TTC549 (cell line): ENCODE measurements at regions not wholly inside any gene's neighbourhood (a gene's known extent, or its start where the extent isn't known, plus 50 kb on each side); places are given as distances from the start of the nearest gene placed in this dataset.

ENCODE experiments used
- FAIRE-seq: peaks from 2 replicates; lab custom pipeline; 2012; peaks lifted over from hg19 to GRCh38; lab: Jason Lieb, UNC

DNA sequence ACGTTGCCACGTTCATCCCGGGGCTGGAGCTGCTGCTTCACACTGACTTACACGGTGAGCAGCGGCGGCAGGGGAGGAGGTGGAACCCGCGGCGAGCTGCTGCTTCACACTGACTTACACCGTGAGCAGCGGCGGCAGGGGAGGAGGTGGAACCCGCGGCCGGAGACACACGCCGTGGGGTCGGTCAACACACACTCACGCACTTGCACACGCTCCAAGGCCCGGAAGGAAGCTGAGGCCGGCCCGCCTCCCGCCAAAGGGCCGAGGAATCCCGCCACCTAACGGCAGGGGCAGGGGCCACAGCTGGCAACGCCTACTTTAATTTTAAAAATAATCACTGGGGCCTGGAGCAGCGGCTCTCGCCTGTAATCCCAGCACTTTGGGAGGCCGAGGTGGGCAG, 94.4 kb upstream of the FOXC1 start:
- FAIRE-seq, result no peak

DNA sequence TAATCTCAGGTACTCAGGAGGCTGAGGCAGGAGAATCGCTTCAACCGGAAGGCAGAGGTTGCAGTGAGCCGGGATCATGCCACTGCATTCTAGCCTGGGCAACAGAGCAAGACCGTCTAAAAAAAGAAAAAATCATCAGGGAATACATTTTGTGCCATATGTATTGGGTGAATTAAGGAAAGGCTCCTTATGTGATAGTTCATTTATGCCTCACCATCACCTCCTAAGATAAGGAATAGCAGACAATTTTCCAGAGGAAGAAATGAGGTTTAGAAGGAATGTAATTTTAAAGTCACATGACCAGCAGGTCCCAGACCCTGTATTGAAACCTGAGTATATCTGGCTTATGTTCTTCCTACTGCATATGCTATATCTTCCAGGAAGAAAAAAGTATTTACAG, 93.9 kb upstream of the FOXC1 start:
- FAIRE-seq, result no peak

DNA sequence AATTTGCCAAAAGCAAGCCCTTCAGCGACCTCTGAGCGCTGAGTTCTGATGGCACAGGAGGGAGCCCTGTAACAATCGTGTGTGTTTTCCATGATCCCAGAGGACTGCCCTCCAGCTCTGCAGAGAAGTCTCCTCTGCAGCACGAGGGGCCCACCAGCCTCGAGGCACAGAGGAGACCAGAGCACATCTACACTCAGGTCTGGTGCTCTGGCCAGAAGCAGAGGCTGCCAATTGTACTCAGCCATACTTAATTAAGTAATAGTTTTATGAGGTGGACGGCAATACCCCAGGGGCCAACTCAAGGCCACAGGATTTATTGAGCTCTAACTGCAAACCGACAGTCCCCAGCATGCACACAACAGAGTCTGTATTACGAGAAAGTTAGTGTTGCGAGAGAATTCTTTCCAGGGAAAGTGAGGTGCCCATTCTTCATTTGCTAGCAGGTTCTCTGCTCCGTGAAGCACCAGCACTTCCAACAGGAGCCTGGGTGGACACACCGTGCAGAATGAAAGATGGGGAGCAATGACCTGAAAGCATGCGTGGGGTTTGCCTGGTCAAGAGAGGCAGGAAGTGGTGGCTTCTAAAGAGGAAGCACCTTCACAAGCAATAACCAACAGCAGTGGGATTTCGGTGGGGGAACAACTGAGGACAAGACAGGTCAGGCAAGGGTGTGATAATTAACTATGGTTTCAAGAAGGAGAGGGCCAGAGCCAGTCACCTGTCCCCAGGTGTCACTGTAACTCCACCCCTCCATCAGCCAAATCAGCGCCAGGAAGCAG, 92.8 kb upstream of the FOXC1 start:
- no peak for FAIRE-seq

DNA sequence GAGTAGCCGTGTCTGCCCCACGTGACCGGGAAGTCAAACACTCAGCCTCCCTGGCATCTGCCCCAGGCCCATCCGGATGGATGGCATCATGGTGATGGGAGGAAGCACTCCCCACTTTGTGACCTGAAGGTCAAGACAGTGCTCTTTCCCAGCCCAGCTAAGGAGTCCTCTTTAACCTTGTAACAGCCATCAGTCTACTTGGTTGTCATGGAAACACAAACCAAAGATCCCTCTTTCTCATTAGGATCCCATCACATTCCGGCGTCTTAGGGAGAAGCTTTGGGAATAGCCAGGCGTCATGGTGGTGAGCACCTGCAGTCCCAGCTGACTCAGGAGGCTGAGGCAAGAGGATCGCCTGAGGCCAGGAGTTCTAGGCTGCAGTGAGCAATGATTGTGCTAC, 90.9 kb upstream of the FOXC1 start:
- FAIRE-seq, result no peak

DNA sequence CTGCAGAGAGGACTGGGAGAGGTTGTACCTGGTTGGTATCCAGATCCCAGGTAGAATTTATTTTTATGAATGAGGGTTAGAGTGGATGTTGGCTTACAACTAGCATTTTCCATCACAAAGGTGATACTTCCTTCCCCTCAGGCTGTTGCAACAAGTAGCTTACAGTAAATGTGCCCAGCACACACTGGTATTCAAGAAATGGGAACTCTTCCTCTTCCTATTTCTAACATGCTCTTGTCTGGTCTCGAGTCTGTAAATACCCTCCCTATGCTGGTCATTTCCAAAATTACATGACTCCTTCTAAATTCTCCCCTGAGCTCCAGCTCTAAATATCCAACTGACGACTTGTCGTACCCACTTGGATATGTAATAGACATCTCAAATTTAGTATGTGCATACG, 90.1 kb upstream of the FOXC1 start:
- no peak for FAIRE-seq

DNA sequence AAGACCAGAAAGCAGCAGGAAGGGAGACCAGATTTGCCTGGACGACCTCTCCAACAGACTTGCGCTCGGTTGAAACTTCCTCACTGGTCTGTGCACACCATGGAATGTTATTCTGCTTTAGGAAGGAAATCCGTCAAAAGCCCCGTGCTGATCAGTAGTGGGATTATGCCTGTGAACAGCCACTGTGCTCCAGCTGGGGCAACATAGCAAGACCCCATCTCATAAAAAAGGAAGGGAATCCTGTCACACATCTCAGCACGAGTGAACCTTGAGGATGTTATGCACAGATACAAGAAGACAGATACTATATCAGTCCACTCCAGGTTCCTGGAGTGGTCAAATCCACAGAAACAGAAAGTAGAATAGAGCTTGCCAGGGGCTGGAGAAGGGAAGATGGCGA, 86.9 kb upstream of the FOXC1 start:
- FAIRE-seq, result no peak

DNA sequence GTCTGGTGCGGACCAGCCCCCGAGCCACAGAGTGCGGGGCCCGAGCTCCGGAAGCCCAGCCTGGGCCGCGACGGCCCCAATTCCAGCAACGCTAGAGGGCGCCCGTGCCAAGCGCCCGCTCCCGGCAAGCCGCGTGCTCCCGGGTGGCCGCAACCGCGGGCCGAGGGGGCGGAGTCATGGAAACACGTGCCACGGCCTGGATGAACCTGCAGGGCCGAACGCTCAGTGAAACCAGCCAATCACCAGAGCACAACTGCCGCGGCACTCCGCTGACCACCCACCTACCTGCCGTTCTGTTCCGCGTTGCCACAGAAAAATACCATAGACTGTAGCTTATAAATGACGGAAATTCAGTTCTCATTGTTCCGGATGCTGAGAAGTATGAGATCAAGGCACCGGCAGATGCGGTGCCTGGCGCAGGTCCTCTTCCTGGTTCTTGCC, 85.7 kb upstream of the FOXC1 start:
- FAIRE-seq, result no peak

DNA sequence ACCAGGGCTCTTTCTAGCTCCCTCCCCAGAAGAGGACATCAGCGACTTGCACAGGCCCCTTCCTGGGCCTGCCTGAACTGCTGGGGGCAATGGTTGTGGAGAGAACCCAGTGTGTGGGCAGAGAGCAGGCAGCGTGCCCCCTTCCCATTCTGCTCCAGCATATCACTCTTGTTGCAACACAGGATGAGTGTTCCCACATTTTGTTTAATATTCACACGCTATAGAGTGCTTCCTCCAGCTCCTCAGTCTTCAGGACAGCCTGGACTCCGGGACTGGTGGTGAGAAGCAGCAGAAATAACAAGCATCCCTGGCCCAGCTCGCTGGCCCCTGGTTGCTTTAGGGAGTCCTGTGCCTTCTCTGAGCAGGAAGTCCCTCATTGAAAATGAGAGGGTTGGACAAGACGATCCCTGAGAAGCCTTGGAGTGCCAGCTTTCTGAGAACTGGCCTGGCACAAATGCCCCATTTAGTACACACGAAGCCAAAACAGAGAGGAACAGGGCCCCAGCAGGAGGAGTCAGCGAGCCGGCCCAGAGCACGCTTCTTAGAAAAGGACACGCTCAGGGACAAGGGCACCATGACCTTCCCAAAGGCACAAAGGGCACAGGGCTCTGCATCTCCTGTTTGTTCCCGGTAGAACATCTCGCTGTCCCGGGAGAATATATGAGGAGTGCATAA, 84.2 kb upstream of the FOXC1 start:
- FAIRE-seq, result no peak

DNA sequence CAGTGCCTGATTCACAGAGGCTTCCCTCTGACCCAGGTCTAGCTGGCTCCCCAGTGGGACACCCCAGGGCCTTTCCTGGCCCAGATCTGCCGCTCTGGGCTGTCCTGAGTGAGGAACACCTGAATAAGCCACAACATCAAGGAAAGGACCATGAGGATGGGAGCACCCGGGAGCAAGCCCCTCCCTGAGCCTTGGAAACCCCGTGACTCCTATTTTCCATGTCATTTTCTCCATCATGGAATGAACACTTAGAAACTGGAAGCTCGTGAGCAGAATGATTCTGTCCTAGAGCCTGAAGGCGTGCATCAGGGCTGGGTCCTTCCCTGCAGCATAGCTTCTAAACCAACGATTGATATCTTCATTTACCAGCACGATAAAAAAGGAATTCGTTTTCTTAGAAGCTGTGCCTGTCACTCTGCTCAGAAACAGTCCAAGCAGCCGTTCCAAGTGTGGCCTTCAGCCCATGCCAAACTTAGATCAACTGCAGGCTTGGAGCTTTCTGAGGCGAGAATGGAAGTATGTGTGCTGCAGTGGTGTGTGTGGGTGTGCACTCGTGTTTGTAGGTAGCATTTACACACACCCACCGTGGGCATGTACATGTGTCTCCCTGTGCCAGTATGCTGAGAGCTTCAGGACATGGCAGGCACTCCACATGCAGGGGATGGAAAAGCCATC, 83.2 kb upstream of the FOXC1 start:
- no peak for FAIRE-seq

DNA sequence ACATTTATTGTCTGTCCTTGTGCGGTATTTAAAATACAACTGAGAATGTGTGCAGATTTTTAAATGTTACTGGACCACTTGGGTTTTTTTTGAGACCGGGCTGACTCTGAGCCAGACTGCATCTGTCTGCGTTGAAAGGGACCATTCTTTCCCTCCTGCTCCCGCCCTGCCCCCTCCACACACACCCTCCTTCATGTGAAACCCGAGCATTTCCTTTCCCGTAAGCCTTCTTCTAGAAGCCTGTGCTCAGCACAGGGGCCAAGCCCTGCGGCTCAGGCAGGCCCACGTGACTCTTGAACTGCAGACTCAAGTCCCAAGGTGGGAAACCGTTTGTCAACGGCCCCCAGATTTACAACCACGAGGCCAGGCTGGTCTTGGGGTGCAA, 82.7 kb upstream of the FOXC1 start:
- FAIRE-seq, result no peak

DNA sequence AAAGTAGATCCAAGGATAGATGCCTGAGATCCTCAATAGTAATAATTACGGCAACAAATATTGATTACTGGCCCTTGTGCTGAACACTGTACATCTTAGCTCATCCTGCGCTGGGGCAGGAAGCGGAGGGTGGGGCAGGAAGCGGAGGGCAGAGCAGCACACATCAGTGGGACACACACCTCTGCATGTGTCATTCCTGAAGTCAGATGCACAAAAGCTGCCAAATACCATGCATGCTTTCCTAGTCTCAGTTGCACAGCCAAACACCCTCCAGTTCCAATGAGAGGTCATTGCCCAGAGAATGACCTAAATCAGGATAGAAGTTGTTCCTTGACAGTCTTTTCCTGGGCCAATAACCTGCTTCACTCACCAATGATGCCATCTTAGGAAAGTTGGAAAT, 74.4 kb upstream of the FOXC1 start:
- no peak for FAIRE-seq

DNA sequence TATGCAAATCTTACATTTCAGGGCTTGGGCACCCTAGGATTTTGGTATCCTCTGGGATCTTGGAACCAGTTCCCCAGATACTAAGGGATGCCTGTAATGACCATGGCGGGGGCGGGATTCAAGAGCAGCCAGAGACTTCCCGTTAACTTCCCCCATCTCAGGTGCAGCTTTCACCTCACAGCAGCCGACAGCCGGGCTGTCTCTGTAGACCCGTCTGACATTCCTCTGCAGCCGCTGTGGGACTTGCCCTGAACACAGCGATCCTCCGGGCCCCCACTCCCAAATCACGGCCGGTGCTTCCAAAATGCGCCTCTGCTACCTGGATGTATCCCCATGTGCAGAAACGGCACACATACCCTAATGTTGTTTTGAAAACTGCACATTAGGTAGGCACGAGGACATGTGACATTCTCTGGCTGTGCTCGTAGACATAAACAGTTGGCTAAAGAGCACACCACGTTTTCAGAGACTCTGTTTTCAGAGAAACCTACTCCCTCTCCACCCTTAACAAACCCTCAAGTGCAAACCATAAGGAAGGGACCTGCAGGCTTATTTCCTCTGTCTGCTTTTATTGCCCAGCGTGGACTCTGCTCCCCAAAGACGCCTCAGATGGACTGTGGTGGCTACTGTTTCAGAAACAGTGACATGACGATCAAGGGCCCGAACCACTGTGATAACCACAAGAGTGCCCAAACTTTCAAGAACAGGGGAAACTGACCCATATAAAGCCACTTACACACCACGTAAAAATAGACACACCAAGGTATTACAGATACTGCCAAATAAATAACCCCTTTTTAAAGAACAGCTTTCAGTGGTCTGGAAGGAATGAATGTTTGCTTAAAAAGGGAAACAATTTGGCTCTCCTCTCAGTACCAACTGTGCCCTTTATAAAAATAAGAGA, 72.9 kb upstream of the FOXC1 start:
- no peak for FAIRE-seq

DNA sequence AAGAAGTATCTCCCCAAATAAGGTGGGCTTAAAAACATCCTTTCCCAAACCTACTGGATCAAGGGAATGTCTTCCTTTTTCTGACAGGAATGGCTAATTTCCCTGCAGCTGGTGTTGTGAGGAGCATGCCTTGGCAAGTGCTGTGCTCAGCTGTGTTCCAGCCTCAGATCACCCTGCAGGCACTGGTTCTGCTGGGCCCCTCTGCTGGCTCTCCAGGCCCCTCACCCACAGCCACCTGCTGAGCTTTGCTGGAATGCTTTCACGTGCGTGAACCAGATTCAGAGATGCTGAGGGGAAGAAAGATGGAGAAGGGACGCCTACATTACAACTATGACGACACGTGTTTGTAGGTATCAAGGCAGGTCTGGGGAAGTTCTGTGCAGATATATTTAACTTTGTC, 71.3 kb upstream of the FOXC1 start:
- no peak for FAIRE-seq

DNA sequence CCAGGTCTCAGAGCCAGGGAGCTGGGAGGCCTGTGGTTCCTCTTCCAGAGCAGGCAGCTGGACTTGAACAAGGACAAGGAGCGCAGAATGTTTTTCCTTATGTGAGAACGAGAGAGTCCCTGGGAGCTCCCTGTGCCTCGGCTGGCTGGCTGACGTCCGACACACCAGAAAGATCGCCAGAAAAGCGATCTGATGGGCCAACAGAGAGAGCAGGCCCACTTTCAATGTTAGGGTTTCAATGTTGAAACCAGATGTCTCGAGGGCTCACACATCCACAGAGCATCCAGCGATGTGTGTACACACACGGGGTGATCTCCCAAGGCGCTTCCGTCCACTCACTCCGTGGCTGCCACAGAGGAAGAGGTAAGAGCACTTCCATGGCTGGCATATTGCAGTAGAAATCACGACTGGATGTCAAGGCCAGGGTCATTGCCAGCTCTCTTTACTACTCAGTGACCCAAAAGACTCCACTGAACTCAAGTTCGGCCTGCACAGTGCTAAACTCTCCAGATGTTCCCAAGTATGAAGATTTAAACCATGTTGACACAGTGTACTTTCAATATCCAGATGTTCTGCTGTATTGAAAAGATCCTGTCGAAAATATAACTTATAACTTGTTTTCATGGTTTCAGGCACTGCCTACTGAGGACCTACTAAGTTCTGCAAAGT, 70.8 kb upstream of the FOXC1 start:
- FAIRE-seq, result no peak

DNA sequence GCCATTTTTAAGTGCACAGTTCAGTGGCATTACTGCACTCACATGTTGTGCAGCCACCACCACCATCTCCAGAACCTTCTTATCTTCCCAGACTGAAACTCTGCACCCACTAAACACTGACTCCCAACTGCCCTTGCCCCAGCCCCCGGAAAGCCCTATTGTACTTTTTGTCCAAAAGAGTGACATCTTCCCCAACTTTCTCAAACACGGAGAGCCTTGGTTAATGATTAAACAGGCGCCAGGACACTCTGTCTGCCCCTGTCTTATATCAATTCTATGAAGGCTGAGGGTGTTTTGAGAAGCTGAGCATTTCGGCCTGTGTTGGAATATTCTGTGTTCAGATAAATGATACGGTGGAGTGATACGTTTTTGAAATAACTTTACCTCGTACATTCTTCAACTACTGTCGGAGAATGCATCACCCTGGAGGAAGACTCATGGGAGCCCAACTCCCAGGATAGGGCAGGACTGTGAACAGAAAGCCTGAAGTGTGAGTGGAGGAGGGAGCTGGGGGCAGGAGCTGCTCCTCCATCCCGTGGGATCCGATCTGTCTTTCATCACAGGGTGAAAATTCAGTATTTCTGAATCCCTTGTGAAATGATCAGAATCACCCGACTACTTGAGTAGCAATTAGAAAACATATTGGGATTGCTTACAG, 68.7 kb upstream of the FOXC1 start:
- FAIRE-seq, result no peak

DNA sequence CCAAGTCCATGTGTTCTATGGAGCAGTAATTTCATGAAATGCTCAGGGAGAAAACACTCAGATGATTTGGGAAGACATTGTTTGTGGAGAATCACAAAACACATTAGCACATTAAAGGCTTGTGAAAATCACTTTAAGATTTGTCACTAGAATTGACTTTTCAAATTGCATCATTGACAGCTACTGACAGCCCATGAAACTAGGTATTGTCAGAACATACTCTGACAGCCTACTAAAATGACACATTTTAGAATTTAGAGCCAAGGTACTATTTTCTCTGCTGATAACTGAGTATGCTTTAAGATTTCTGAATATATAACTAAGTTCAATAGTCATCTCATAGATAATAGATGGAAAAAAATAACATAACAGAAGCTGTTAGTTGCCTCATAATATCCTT, 67.4 kb upstream of the FOXC1 start:
- FAIRE-seq, result no peak

DNA sequence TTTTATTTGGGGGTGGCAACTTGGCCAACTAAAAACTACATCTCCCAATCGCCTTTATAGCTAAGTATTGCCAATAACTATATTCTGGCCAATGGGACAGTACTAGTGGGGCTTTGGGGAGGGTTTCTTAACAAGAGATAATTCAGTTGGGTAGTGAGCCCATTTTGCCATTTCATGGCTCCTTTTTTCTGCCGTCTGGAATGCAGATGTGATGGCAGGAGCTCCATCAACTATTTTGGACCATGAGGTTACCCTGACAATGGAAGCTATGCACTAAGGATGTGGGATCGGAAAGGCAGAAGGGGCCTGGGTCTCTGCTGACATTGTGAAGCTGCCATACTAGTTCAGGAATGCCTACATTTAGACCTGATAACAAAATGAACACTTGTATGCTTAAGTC, 67.0 kb upstream of the FOXC1 start:
- FAIRE-seq, result no peak

DNA sequence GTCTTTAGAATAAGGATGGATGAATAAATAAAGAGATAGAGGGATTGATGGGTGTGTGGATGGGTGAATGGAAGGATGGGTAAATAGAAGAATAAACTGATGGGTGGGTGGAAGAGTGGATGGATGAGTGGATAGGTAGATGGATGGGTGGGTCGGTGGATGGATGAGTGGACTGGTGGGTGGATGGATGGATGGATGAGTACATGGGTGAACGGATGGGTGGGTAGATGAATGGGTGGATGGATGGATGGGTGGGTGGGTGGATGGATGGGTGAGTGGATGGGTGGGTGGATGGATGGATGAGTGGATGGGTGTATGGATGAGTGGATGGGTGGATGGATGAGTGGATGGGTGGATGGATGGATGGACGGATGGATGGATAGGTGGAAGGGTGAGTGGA, 65.7 kb upstream of the FOXC1 start:
- FAIRE-seq, result no peak

DNA sequence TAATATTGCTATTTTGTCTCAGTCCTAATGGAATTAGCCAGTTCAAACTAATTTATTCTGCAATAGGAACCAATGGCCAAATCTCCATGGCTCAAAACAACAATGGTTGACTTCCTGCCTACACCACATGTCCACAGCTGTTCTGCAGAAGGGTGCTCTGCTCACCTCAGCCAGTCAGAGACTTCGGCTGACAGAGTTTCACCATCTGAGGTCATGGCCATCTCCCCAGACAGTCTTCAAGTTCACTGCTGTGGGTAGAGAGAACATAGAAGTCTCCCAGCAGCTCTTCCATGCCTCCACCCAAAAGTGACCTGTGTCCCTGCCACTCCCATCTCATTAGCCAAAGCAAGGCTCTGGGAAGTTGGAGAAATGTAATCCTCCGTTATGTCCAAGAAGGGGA, 65.1 kb upstream of the FOXC1 start:
- no peak for FAIRE-seq

DNA sequence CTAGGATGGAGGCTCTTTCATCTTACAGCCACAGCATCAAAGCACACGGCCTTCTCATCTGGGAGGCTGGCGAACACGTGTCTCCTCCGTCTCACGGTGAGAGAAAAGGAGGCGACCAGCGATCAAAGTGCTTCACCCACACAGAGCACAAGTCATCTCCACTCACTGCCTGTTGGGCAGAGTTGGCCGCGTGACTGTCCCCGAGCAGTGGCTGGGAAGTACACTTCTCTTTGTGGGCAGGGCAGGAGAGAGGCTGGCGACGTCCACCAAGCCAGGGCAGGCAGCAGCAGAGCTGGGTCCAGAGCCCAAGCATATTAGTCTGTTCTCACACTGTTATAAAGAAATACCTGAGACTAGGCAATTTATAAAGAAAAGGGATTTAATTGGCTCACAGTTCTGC, 64.1 kb upstream of the FOXC1 start:
- no peak for FAIRE-seq

DNA sequence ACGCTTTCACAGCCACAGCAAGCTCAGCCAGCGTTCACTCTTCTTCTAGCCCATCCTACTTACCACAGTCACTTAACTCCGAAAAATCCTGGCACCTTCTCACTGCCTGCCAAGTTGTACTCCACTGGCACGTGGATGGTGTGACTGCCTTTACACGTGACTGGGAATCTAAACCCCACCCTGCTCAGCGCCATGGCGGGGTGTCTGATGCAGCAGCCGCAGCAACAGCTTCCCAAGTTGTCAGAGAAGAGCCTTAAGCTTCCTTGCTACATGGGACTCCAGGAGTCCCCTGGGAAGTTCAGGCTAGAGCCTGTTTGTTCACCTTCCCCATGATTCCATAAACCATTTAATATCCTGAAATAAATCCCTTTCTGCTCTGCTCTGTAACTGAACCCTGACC, 61.9 kb upstream of the FOXC1 start:
- no peak for FAIRE-seq

DNA sequence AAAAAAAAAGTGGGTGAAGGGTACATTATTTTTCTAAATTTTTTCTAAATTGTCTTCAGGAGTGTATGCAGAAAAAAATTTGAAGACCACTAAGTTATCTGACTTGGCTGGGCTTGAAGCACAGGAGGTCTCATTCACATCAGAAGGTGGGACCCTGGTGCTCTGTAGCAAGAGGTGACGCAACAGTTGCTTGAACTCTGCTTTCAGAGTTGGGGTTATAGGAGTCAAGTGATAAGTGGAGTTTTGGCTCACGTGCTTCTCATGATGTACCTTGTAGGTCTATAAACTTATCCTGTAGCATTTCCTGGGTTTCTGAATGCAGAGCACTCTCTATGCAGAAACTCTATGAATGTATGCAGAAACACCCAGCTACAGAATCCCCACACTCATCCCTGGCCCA, 58.5 kb upstream of the FOXC1 start:
- FAIRE-seq, result no peak
